Large intestine (tissue), 3 donors: ENCODE measurements at regions not wholly inside any gene's neighbourhood (a gene's known extent, or its start where the extent isn't known, plus 50 kb on each side); places are given as distances from the start of the nearest gene placed in this dataset.
"Not testable (repeated sequence)": the region's sequence is repeated elsewhere in the genome, so short reads cannot be mapped to it uniquely, and the experiment has no call there.

Experiments
- DNase-seq, 2 donors: peaks; one replicate each; pipeline versions ENCODE4 v3.0.0 to v3.0.0-alpha.2; 2013
- H3K27ac ChIP-seq: one replicate; pipeline ENCODE4 v1.5.1; 2013; ENCODE audit warnings: low read length
- H3K27me3 ChIP-seq: 2 replicates; pipeline ENCODE4 v1.6.1; 2013; ENCODE audit warnings: low read length; ENCODE audit not compliant: control insufficient read depth, insufficient read depth
- H3K36me3 ChIP-seq: 2 replicates; pipeline ENCODE4 v1.6.1; 2013; ENCODE audit warnings: low read length; ENCODE audit not compliant: control insufficient read depth, insufficient read depth
- H3K4me1 ChIP-seq: one replicate; pipeline ENCODE4 v1.6.1; 2013; ENCODE audit warnings: low read length; ENCODE audit not compliant: control insufficient read depth, insufficient read depth
- H3K4me3 ChIP-seq: one replicate; pipeline ENCODE4 v1.5.1; 2013; ENCODE audit warnings: low read length
- H3K9me3 ChIP-seq: one replicate; pipeline ENCODE4 v1.6.1; 2013; ENCODE audit warnings: mild to moderate bottlenecking, low read depth, low read length, moderate library complexity; ENCODE audit not compliant: control insufficient read depth
- WGBS: methylation state at CpG from one replicate; pipeline ENCODE4 v1.1.5; 2013; ENCODE audit warnings: low lambda C conversion rate; ENCODE audit not compliant: insufficient coverage; 5-methylcytosine and 5-hydroxymethylcytosine counted together

DNA sequence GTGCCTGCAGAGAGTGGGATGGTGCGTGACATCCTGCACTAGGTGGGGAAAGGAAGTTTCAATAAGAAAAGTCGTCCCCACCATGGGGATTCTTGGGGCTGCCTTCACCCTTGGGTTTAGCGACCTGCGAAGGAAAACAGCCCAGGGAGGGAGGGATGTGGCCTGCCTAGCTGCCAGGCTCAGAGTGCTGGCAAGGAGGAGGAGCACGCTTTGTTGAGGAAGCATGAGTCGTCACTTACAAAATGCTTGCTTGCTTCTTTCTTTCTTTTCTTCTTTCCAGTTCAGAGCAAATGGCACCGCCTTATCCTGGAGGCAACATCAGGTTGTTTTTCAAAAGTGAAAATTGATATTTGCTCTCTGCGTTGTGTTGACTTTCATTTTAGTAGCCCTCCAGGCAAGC, 123.2 kb downstream of the TFAP2C start:
- Histone ChIP-seq H3K4me1 (no peaks in the 10 kb centered on the region), H3K27ac (no peak overlapping the region), H3K9me3 (no peaks in the 10 kb centered on the region), H3K27me3 (peaks cover 31% of the 10 kb centered on the region), H3K36me3 (no peaks in the 10 kb centered on the region), H3K4me3 (no peak overlapping the region)
- no peak for DNase-seq
- WGBS: 80% methylated on average over 1 of the region's 8 CpGs

DNA sequence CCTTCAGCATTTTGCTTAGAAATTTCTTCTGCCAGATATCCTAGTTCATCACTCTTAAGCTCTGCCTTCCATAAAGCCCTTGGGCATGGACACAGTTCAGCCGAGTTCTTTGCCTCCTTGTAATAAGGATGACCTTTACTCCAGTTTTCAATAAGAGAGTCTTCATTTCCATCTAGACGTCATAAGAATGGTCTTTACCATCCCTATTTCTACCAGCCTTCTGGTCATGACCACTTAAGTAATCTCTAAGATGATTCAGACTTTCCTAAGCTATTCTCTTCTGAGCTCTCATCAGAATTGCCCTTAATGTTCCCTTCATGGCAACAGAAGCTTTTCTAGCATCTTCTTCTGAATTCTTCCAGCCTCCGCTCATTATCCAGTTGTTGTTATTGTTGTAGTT, 126.1 kb downstream of the TFAP2C start:
- H3K4me3 ChIP-seq: no peak overlapping the region
- H3K27ac ChIP-seq: no peak overlapping the region
- H3K4me1 ChIP-seq: no peaks in the 10 kb centered on the region
- peaks cover 20% of the 10 kb centered on the region for H3K27me3 ChIP-seq
- H3K36me3 ChIP-seq: no peaks in the 10 kb centered on the region
- H3K9me3 ChIP-seq: no peaks in the 10 kb centered on the region
- 83% methylated on average over 1 of the region's 3 CpGs for WGBS
- no peak for DNase-seq

DNA sequence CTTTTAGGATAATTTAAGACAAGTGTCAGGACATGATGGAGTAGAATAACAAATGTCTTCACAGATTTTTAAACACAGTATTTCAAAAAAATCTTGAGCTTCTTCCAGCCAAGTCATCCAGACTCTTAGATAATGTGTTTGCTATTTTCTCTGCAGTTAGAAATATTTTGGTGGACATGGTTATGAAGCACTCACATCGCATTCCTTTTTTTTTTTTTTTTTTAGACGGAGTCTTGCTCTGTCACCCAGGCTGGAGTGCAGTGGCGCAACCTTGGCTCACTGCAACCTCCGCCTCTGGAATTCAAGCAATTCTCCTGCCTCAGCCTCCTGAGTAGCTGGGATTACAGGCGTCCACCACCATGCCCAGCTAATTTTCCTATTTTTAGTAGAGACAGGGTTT, 127.6 kb downstream of the TFAP2C start:
- not testable (repeated sequence) for H3K27ac ChIP-seq
- WGBS: 80% methylated on average over 1 of the region's 5 CpGs

DNA sequence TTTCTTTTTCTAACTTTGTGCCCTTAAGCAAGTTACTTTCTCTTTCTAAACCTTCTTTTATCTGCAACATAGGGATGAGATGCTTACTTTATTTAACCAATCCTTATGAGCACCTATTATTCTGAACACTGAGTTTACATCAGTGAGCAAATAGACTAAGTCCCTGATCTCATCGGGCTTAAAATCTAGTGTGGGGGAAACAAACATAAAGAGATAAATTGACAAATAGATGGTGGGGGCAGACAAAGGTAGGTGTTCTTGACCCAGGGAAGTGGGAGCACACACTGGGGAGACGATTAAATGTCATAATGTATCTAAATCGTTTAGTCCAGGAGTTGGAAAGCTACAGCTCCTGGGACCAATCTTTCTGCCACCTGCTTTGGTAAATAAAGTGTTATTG, 129.6 kb downstream of the TFAP2C start:
- 20% methylated on average over 1 of the region's 3 CpGs for WGBS
- Histone ChIP-seq H3K36me3 (no peaks in the 10 kb centered on the region), H3K27me3 (no peaks in the 10 kb centered on the region), H3K27ac (no peak overlapping the region), H3K4me1 (no peaks in the 10 kb centered on the region), H3K9me3 (no peaks in the 10 kb centered on the region), H3K4me3 (no peak overlapping the region)
- no peak for DNase-seq

More for the DNA sequence above, 127.6 kb downstream of the TFAP2C start:
- H3K36me3 ChIP-seq, H3K4me1 ChIP-seq, H3K27me3 ChIP-seq, H3K4me3 ChIP-seq, H3K9me3 ChIP-seq, DNase-seq: not testable (repeated sequence)

DNA sequence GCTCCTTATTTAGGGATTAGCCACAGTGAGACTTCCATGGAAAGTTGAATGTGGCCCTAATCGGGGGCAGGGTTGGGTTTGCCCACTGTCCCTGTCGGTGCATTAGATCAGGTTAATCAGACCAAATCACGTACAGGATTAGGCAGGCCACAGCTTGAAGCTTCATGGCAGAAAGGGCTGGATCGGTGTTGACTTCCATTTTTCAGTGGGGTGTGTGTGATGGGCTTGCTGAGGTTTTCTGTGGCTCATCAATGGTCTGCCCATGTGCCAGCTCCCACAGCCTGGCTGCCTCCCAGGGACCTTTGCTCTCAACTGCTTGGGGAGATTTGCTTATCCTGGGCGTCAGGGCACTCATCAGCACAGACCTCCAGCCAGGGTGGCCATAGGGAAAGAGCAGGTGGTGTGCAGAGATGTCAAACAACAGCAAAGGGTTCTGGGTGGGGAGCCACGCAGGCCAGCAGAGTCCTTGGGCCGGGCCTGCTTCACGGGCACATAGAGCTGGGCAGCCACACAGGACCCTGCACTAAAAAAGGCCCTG, 130.7 kb downstream of the TFAP2C start:
- Histone ChIP-seq H3K27ac (no peak overlapping the region), H3K27me3 (no peaks in the 10 kb centered on the region), H3K4me3 (no peak overlapping the region), H3K36me3 (no peaks in the 10 kb centered on the region), H3K4me1 (no peaks in the 10 kb centered on the region), H3K9me3 (no peaks in the 10 kb centered on the region)
- no peak for DNase-seq
- no CpG with 5 or more reads among the region's 8 CpGs for WGBS

DNA sequence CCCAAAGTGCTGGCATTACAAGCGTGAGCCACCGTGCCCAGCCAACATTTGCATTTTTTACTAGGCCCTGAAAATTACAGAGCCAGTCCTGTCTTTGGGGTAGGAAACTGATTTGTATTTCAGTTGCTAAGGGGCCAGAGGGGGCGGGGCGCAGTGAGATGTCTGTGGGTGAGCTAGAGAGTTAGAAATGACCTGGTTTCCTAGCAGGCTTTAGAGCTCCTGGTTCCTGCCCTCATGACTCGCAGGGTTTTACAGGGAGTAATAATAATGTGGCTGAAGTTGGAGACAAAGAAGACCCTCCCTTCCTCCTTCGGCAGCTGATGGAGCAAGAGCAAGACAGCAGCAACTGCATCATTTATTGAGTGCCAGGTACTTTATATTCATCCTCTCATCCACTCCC, 131.5 kb downstream of the TFAP2C start:
- Histone ChIP-seq H3K9me3 (no peaks in the 10 kb centered on the region), H3K4me3 (no peak overlapping the region), H3K27ac (no peak overlapping the region), H3K27me3 (no peaks in the 10 kb centered on the region), H3K4me1 (no peaks in the 10 kb centered on the region), H3K36me3 (no peaks in the 10 kb centered on the region)
- DNase-seq: no peak
- WGBS: no CpG with 5 or more reads among the region's 6 CpGs

DNA sequence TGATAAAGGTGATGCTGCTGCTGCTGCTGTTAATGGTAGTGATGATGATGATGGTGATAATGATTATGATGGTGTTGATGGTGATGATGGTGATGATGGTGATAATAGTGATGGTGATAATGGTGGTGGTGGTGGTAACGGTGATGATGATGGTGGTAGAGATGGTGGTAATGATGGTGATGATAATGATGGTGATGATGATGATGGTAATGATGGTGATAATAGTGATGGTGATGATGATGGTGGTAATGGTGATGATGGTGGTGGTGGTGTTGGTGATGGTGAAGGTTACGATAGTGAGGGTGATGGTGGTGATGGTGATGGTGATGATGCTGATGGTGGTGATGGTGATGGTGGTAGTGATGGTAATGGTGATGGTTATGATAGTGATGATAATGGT, 132.3 kb downstream of the TFAP2C start:
- WGBS: 100% methylated on average over 2 of the region's 2 CpGs
- no peak for DNase-seq
- H3K4me1 ChIP-seq: no peaks in the 10 kb centered on the region
- H3K27ac ChIP-seq: no peak overlapping the region
- H3K9me3 ChIP-seq: no peaks in the 10 kb centered on the region
- H3K36me3 ChIP-seq: no peaks in the 10 kb centered on the region
- no peak overlapping the region for H3K4me3 ChIP-seq
- no peaks in the 10 kb centered on the region for H3K27me3 ChIP-seq

DNA sequence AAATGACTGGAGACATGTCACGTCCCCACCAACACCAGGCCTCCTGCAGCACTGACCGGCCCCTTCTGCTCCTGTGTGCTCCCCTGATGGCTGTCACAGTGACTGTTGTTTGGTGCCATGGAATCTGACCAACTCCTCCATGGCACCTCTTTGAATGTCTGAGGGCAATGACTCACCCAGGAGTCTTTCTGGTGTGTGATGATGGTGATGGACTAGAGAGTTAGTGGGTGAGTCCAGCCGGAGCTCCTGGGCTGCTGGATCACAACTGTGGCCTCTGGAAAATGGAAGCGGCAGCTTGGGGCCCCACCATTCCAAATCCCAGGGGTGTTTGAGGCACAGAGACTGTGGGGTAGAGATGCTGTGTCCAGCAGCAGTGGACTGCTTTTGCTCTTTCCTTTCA, 133.3 kb downstream of the TFAP2C start:
- no peaks in the 10 kb centered on the region for H3K9me3 ChIP-seq
- H3K4me3 ChIP-seq: no peak overlapping the region
- H3K4me1 ChIP-seq: no peaks in the 10 kb centered on the region
- H3K36me3 ChIP-seq: no peaks in the 10 kb centered on the region
- no peaks in the 10 kb centered on the region for H3K27me3 ChIP-seq
- DNase-seq: no peak
- H3K27ac ChIP-seq: no peak overlapping the region
- WGBS: no CpG with 5 or more reads among the region's 4 CpGs

DNA sequence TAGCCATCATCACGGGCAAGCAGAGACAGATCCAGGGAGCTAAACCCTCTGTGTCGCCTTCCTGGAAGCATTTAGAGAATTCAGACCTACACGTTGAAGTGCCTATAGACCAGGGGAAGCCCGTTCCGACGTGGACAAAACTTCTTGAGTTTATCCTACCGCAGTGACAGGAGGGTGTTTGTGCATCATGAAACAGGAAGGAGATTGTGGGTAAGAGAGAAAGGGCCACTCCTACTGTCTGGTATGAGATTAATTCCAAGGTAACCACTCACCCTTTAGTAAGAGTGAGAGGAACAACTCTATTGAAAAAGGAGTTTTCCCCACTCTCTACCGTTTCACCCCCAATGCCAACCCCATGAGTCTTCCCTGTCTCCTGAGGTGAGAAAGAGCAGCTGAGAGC, 133.7 kb downstream of the TFAP2C start:
- Histone ChIP-seq H3K27ac (no peak overlapping the region), H3K9me3 (no peaks in the 10 kb centered on the region), H3K4me3 (no peak overlapping the region), H3K4me1 (no peaks in the 10 kb centered on the region), H3K36me3 (no peaks in the 10 kb centered on the region), H3K27me3 (no peaks in the 10 kb centered on the region)
- DNase-seq: no peak
- WGBS: no CpG with 5 or more reads among the region's 8 CpGs

DNA sequence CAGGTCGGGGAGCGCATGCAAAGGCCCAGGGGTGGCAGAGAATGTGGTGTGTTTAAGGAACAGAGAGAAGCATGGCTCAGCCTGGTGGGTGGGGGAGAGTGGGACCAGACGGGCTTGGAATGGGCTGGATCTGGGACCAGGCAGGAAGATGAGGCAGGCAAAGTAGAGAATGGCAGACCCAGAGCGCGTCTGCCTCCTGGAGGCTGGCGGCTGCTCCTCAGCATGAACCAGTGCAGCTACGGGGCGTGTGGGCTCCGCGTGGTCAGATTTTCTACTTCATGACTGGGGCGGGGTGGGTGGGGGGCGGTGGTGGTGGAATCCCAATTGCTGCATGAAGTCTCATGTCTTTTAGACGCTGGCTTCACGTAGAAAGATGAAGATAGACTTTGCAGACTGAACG, 135.6 kb downstream of the TFAP2C start:
- no peak for DNase-seq
- WGBS: no CpG with 5 or more reads among the region's 15 CpGs
- Histone ChIP-seq H3K9me3 (no peaks in the 10 kb centered on the region), H3K27ac (no peak overlapping the region), H3K36me3 (no peaks in the 10 kb centered on the region), H3K27me3 (no peaks in the 10 kb centered on the region), H3K4me3 (no peak overlapping the region), H3K4me1 (no peaks in the 10 kb centered on the region)

DNA sequence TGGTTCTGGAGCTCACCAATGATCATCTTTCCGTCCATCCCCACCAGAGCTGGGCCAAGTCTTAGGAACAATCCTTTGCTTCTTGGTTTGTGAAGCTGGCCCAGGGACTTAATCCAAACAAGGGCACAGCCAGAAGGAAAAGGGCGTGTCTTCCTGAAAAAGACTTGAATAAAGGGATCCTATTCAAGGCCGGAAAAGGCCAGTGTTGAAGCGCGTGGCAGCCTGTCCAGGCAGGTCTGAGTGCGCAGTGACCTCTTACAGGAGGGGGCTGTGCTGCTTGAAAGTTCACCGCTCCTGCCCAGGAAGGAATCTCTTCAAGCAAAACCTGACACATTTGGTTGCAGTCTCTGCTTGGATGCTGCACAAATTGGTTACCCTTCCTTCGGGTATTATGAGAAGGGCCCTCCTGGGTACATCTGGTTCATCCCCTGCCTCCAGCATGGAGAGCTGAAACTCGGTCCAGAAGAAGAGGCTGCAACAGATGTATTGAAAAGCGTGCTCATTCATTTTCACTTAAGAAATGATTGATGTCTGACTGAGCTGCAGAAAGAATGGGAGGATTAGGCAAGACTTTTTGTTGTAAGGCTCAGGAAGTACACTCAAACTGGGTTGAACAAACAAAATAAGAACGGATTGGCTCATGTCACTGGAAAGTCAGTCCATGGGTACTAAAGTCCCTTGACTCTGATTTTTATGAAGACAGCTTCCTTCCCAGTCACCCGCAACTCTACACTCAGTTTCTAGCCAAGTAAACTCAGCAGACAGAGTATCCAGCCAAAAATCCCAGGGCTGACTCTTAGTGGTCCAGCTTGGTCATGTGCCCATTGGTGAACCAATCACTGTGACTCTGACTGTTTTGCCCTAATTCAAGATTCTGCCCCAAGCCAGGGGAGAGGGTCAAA, 136.3 kb downstream of the TFAP2C start:
- no peaks in the 10 kb centered on the region for H3K4me1 ChIP-seq
- WGBS: no CpG with 5 or more reads among the region's 12 CpGs
- H3K27ac ChIP-seq: no peak overlapping the region
- no peaks in the 10 kb centered on the region for H3K27me3 ChIP-seq
- no peak for DNase-seq
- no peak overlapping the region for H3K4me3 ChIP-seq
- H3K9me3 ChIP-seq: no peaks in the 10 kb centered on the region
- no peaks in the 10 kb centered on the region for H3K36me3 ChIP-seq
